Activated T-cell treated with anti-CD3 and anti-CD28 coated beads, Interleukin-2, amount 50 U/mL, for 48 hours (primary cell): ENCODE measurements at regions not wholly inside any gene's neighbourhood (a gene's known extent, or its start where the extent isn't known, plus 50 kb on each side); places are given as distances from the start of the nearest gene placed in this dataset.
"Not testable (repeated sequence)": the region's sequence is repeated elsewhere in the genome, so short reads cannot be mapped to it uniquely, and the experiment has no call there.

Experiments
- DNase-seq, 2 experiments: peaks; one replicate each; pipeline ENCODE4 v3.0.0-alpha.2; 2020

GRCh38 chr3:169029674-169030285 lies 633.7 kb downstream of the MECOM start:
- DNase-seq, result no peak

DNA sequence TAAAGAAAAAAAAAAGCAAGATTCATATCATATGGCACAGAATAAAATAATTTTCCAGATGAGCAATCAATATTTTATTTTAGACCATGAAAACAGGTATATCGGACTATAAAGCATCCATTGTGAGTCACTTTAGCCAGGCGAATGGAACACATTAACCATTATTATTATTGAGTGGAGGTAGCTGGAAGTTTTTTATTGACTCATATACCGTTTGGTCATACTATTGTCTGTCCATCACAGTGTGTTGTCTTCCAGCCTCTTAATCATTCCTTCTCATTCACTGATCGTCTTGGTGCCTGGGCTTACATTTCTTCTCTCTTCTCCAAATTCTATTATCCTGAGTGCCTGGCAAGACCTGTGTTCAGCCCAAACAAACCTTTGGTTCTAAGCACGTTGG lies 634.8 kb downstream of the MECOM start:
- DNase-seq, result no peak

DNA sequence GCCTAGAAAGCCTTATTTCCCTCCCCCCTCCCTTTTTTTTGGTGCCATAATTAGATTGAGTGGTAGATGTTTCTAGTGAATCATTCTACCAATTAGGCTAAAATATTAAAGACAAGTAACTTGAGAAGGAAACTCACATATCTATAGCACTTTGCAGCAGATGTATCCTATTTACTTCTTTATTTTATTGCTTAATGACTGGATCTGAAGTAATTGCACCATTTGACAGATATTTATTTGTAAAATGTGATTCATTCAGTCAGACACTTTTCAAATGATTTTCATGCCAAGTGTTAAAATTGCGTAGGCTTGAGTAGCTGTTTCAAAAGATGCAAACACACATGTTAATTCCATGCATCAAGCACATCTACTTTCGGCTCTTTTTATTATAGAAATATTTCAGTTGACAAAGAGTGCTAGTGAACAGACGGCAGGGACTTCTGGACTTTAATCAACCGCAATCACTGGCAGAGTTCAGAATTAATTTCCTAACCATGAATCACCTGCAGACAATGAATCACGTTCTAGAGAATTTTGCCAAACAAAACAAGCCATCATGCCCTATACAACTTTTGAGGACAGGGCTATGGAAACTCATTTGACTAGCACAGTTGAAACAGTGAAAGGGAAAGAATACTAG lies 636.8 kb downstream of the MECOM start:
- no peak for DNase-seq

GRCh38 chr3:169022457-169022856 lies 641.1 kb downstream of the MECOM start:
- no peak for DNase-seq

GRCh38 chr3:169020371-169020770 lies 643.1 kb downstream of the MECOM start:
- no peak for DNase-seq

DNA sequence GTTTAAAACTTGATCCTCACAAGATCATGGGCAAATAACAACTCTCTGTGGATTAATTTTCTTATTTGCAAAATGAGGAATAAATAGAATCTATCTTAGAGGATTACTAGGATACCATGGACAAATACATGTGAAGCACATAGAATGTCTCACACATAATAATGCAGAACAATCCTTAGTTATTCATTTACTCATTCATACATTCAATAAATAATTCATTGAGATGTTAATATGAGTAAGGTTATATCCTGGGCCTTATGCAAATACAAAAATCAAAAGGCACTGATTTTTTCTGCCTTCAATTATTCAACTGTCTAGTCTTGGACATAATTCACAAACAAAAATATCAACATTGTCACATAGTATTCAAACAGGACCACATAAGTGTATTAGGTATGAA lies 654.1 kb downstream of the MECOM start:
- no peak for DNase-seq

DNA sequence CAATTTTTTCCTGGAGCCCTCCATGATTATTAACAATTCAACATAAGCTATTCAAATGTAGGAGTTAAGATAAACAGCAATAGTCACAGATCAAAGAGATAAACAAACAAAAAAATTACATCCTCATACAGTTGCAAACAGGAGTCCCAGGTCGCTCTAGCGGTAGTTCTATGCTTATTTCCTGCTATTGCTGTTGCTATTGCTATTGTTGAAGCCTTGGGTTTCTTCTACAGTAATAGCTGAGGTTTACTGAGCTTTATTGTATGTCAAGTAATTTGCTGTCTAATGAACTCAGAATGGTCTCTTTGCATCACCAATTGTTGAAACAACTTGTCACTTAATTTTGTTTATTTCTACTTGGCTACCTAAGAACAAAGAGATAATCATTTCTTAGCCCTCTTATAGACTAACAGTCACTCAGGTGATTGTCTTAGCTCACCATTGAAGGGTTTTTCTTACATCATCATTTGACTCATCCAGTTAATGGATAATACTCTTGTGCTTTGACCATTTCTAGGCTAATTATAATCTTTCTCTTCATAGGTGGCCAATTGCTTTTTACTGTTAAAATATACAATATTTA lies 654.6 kb downstream of the MECOM start:
- no peak for DNase-seq

- DNase-seq, result no peak
These were observed 656.4 kb downstream of the MECOM start for GRCh38 chr3:169007145-169007544.

- not testable (repeated sequence) for DNase-seq
These were observed 657.1 kb downstream of the MECOM start for GRCh38 chr3:169006398-169006797.

- DNase-seq, result no peak
These were observed 660.8 kb downstream of the MECOM start for GRCh38 chr3:169002689-169003088.

GRCh38 chr3:168998792-168999191 lies 664.7 kb downstream of the MECOM start:
- no peak for DNase-seq

- no peak for DNase-seq
These were observed 666.0 kb downstream of the MECOM start for GRCh38 chr3:168997488-168997887.

GRCh38 chr3:168996622-168997021 lies 666.9 kb downstream of the MECOM start:
- DNase-seq, result no peak

- no peak for DNase-seq
These were observed 668.4 kb downstream of the MECOM start for GRCh38 chr3:168995129-168995528.

DNA sequence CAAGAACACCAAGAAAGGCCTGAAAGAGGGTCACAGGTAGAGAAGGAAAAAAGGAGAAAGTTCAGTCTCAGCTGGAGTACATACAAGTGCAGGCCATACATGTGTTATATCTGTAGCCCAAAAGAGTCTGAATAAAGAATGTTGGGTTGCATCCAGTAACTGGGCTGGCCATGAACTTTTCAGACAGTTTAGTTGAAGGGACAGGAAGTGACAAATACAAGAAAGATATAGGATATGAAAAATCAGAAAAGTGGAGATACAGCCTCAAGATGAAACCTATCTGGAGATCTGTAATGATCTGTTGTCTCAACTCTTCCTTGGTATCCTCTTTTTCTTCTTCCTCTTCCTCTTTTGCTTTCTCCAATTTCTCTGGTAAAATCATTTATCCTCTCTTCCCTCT lies 671.7 kb downstream of the MECOM start:
- no peak for DNase-seq

GRCh38 chr3:168990621-168991020 lies 672.9 kb downstream of the MECOM start:
- DNase-seq, result no peak

DNA sequence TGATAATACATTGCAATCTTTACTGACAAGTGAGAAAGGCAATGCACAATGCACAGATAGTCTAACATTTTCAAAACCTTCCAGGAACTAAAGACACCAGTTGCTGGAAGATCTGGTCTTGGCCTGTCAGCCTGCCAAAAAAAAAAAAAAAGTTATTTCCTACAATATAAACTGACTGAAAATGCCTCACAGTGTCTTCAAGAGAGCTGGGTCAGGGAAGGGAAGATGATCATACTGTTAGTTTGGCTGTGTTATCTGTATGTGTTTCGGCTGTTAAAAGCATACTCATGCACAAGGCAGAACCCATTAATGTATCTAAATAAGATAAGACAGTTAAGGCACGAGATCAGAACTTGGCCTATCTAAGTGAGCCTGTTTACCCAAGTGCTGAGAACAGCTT lies 673.4 kb downstream of the MECOM start:
- DNase-seq, result no peak

- no peak for DNase-seq
These were observed 674.1 kb downstream of the MECOM start for GRCh38 chr3:168989396-168989795.

- DNase-seq, result no peak
These were observed 674.7 kb downstream of the MECOM start for GRCh38 chr3:168988853-168989252.

- DNase-seq, result no peak
These were observed 678.6 kb downstream of the MECOM start for GRCh38 chr3:168984872-168985271.

DNA sequence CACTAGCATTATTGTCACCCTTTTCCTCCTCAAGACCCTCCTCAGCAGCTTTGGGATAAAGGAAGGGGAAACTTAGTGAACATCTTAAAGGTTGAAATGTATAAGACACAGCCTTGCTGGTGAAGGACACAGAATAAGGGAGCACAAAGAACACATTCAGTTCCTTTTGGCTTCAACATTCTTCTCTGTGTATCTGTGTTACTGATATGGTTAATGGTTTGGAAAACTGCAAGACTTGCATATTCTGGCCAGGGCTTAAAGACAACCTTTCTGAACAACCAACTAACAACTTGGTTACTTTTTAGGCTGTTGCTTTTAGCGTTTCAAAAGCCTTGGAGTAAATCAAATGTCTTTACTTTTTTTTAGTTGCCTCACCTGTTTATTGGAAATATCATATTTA lies 680.5 kb downstream of the MECOM start:
- DNase-seq, result no peak

- no peak for DNase-seq
These were observed 682.1 kb downstream of the MECOM start for GRCh38 chr3:168981396-168981795.

GRCh38 chr3:168977716-168978374 lies 685.7 kb downstream of the MECOM start:
- DNase-seq, result no peak

DNA sequence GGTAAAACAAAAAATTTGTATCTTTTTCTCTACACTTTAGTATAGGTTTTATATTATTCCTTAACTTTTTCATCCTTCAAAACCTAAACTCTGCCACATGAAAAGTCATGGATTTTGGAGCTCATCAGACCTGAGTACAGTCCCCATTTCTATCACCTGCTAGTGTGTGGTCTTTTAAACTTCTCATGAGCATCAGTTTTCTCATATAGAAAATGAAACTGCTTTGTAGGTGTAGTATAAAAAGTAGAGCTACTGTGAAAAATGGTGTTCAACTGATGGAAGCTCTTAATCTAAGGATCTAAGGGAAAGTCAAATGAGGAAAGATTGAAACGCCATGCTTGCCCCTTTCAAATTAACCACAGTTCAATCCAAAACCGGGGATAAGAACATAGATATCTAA lies 686.5 kb downstream of the MECOM start:
- DNase-seq, result no peak
